H9 (cell line): ENCODE measurements at regions not wholly inside any gene's neighbourhood (a gene's known extent, or its start where the extent isn't known, plus 50 kb on each side); places are given as distances from the start of the nearest gene placed in this dataset.

Experiments used
- DNase-seq: peaks from one replicate; pipeline ENCODE4 v3.0.0-alpha.2; 2017
- H2AFZ ChIP-seq: one replicate; pipeline ENCODE4 v1.6.1; 2013; ENCODE audit warnings: mild to moderate bottlenecking, low read length, control low read depth, moderate library complexity
- H2AK5ac ChIP-seq: 2 replicates; pipeline ENCODE4 v1.6.1; 2013; ENCODE audit warnings: low read length, control low read depth, mixed read lengths; ENCODE audit not compliant: insufficient read length
- H2BK120ac ChIP-seq: one replicate; pipeline ENCODE4 v1.6.1; 2013; ENCODE audit warnings: low read depth, mild to moderate bottlenecking, low read length, control low read depth, inconsistent platforms; ENCODE audit not compliant: poor library complexity, severe bottlenecking
- H2BK12ac ChIP-seq: 2 replicates; pipeline ENCODE4 v1.6.1; 2013; ENCODE audit warnings: low read length, control low read depth, mixed read lengths, low read depth; ENCODE audit not compliant: insufficient read length
- H2BK15ac ChIP-seq: 2 replicates; pipeline ENCODE4 v1.6.1; 2013; ENCODE audit warnings: low read depth, low read length, control low read depth
- H2BK20ac ChIP-seq: one replicate; pipeline ENCODE4 v1.6.1; 2013; ENCODE audit warnings: low read depth, mild to moderate bottlenecking, low read length, control low read depth, inconsistent platforms; ENCODE audit not compliant: poor library complexity, severe bottlenecking
- H2BK5ac ChIP-seq: 2 replicates; pipeline ENCODE4 v1.6.1; 2013; ENCODE audit warnings: low read length, control low read depth, mixed read lengths; ENCODE audit not compliant: insufficient read length
- H3K14ac ChIP-seq: 2 replicates; pipeline ENCODE4 v1.6.1; 2013; ENCODE audit warnings: low read length, control low read depth; ENCODE audit not compliant: insufficient read depth
- H3K18ac ChIP-seq: 2 replicates; pipeline ENCODE4 v1.6.1; 2013; ENCODE audit warnings: low read depth, mild to moderate bottlenecking, mixed read lengths, low read length, control low read depth; ENCODE audit not compliant: insufficient read length
- H3K23ac ChIP-seq: 2 replicates; pipeline ENCODE4 v1.6.1; 2013; ENCODE audit warnings: low read length, control low read depth, mixed read lengths, low read depth; ENCODE audit not compliant: insufficient read length
- H3K23me2 ChIP-seq: 2 replicates; pipeline ENCODE4 v1.6.1; 2013; ENCODE audit warnings: low read depth, mild to moderate bottlenecking, mixed read lengths, low read length, control low read depth; ENCODE audit not compliant: insufficient read length, poor library complexity, severe bottlenecking
- H3K27ac ChIP-seq: 2 replicates; pipeline ENCODE4 v1.5.1; 2013; ENCODE audit warnings: low read length, control low read depth, mixed read lengths, low read depth; ENCODE audit not compliant: insufficient read length
- H3K27me3 ChIP-seq: 2 replicates; pipeline ENCODE4 v1.6.1; 2013; ENCODE audit warnings: low read length, control low read depth, inconsistent platforms; ENCODE audit not compliant: insufficient read depth
- H3K4ac ChIP-seq: 2 replicates; pipeline ENCODE4 v1.6.1; 2013; ENCODE audit warnings: low read depth, mild to moderate bottlenecking, control low read depth, inconsistent platforms, low read length, moderate library complexity
- H3K4me1 ChIP-seq: 2 replicates; pipeline ENCODE4 v1.6.1; 2013; ENCODE audit warnings: low read length, control low read depth, inconsistent platforms; ENCODE audit not compliant: insufficient read depth
- H3K4me2 ChIP-seq: 2 replicates; pipeline ENCODE4 v1.6.1; 2013; ENCODE audit warnings: low read length, control low read depth, mixed read lengths; ENCODE audit not compliant: insufficient read length, insufficient read depth
- H3K56ac ChIP-seq: 2 replicates; pipeline ENCODE4 v1.6.1; 2013; ENCODE audit warnings: low read depth, mild to moderate bottlenecking, mixed read lengths, low read length, control low read depth; ENCODE audit not compliant: insufficient read length
- H3K79me1 ChIP-seq: 2 replicates; pipeline ENCODE4 v1.6.1; 2013; ENCODE audit warnings: low read depth, mild to moderate bottlenecking, moderate library complexity, low read length, control low read depth, inconsistent platforms; ENCODE audit not compliant: insufficient read depth, poor library complexity, severe bottlenecking
- H3K79me2 ChIP-seq: 2 replicates; pipeline ENCODE4 v1.6.1; 2013; ENCODE audit warnings: low read length, control low read depth, inconsistent platforms; ENCODE audit not compliant: insufficient read depth
- H3K9ac ChIP-seq: 2 replicates; pipeline ENCODE4 v1.6.1; 2013; ENCODE audit warnings: low read length, control low read depth, mixed read lengths; ENCODE audit not compliant: insufficient read length; ENCODE audit errors: extremely low read depth
- H3K9me3 ChIP-seq: one replicate; pipeline ENCODE4 v1.6.1; 2013; ENCODE audit warnings: low read depth, low read length, inconsistent platforms; ENCODE audit not compliant: control insufficient read depth
- H3T11ph ChIP-seq: one replicate; pipeline ENCODE4 v1.6.1; 2013; ENCODE audit warnings: mild to moderate bottlenecking, low read length, control low read depth, inconsistent platforms
- H4K20me1 ChIP-seq: one replicate; pipeline ENCODE4 v1.6.1; 2013; ENCODE audit not compliant: control insufficient read depth, insufficient read length, insufficient read depth
- H4K5ac ChIP-seq: 2 replicates; pipeline ENCODE4 v1.6.1; 2013; ENCODE audit warnings: low read depth, mild to moderate bottlenecking, mixed read lengths, low read length, control low read depth; ENCODE audit not compliant: insufficient read length
- H4K8ac ChIP-seq: replicated peaks from 2 replicates; pipeline ENCODE4 v1.6.1; 2013; ENCODE audit warnings: low read length, control low read depth, mixed read lengths, low read depth; ENCODE audit not compliant: insufficient read length
- H4K91ac ChIP-seq: 2 replicates; pipeline ENCODE4 v1.6.1; 2013; ENCODE audit warnings: low read depth, mild to moderate bottlenecking, moderate library complexity, mixed read lengths, low read length, control low read depth; ENCODE audit not compliant: insufficient read length
- H3K27ac Mint-ChIP-seq, 3 experiments: 2 replicates in 2 of 3; 3 replicates in 1 of 3; pipeline ENCODE4 v1.8.0; 2020 to 2021; ENCODE audit warnings: mixed read lengths in 3 of 3, mild to moderate bottlenecking in 1 of 3, moderate library complexity in 1 of 3
- H3K27me3 Mint-ChIP-seq: 2 replicates; pipeline ENCODE4 v1.8.0; 2021; ENCODE audit warnings: low read depth, mild to moderate bottlenecking, moderate library complexity, mixed read lengths
- H3K36me3 Mint-ChIP-seq, 3 experiments: 2 replicates in 2 of 3; 3 replicates in 1 of 3; pipeline ENCODE4 v1.8.0; 2020 to 2021; ENCODE audit warnings: low read depth in 3 of 3, mixed read lengths in 3 of 3; ENCODE audit not compliant: insufficient read depth in 1 of 3
- H3K4me1 Mint-ChIP-seq, 2 experiments: 2 replicates each; pipeline ENCODE4 v1.8.0; 2020; ENCODE audit warnings: mixed read lengths in 2 of 2
- H3K4me3 Mint-ChIP-seq, 2 experiments: 2 replicates in 1 of 2; 3 replicates in 1 of 2; pipeline ENCODE4 v1.8.0; 2020 to 2021; ENCODE audit warnings: mild to moderate bottlenecking in 2 of 2, mixed read lengths in 2 of 2, moderate library complexity in 1 of 2
- H3K9me3 Mint-ChIP-seq, 2 experiments: 2 replicates in 1 of 2; 3 replicates in 1 of 2; pipeline ENCODE4 v1.8.0; 2020; ENCODE audit warnings: mild to moderate bottlenecking in 2 of 2, mixed read lengths in 2 of 2, moderate library complexity in 1 of 2
- CTCF ChIP-seq: fragments of 200-600 bp; sonication (generic); conservative IDR thresholded peaks from 3 replicates; pipeline ENCODE4 v1.8.0; 2021; ENCODE audit warnings: antibody characterized with exemption, mild to moderate bottlenecking
- WGBS: extraction: QIAGEN DNeasy Blood & Tissue Kit; methylation state at CpG from one replicate; pipeline ENCODE4 v1.1.7; 2013; ENCODE audit warnings: missing lambda C conversion rate, low lambda C conversion rate, mixed read lengths; ENCODE audit not compliant: insufficient read length; ENCODE audit errors: extremely low coverage; 5-methylcytosine and 5-hydroxymethylcytosine counted together

GRCh38 chr20:40920291-40920690, 108.3 kb upstream of the TOP1 start:
- Histone ChIP-seq H2BK5ac (no peak overlapping the region), H3K27ac (no peak overlapping the region), H2BK12ac (no peak overlapping the region), H3K4ac (no peak overlapping the region), H2BK120ac (no peak overlapping the region), H3K4me2 (no peak overlapping the region), H3K23ac (no peak overlapping the region), H2BK20ac (no peak overlapping the region), H4K20me1 (peaks cover 3% of the 10 kb centered on the region), H4K5ac (no peak overlapping the region), H3K27me3 (no peaks in the 10 kb centered on the region), H3K18ac (no peak overlapping the region), H4K8ac (no peak overlapping the region), H3K14ac (no peak overlapping the region), H3K79me2 (no peaks in the 10 kb centered on the region), H4K91ac (no peak overlapping the region), H2AK5ac (no peak overlapping the region), H3K56ac (no peak overlapping the region), H3T11ph (no peak overlapping the region), H3K23me2 (no peaks in the 10 kb centered on the region), H3K79me1 (no peaks in the 10 kb centered on the region), H2BK15ac (no peak overlapping the region), H3K4me1 (no peaks in the 10 kb centered on the region), H2AFZ (no peak overlapping the region), H3K9me3 (no peaks in the 10 kb centered on the region), H3K9ac (no peak overlapping the region)
- no peak for DNase-seq
- H3K9me3 Mint-ChIP-seq: peaks cover 0 to 2% of the 10 kb centered on the region in 2 experiments; a peak in 2 of 5 replicates
- H3K4me3 Mint-ChIP-seq: no peak overlapping the region
- no peak for TF ChIP-seq CTCF
- H3K4me1 Mint-ChIP-seq: no peaks in the 10 kb centered on the region
- no peaks in the 10 kb centered on the region for H3K36me3 Mint-ChIP-seq
- no peaks in the 10 kb centered on the region; the same call in none of the 2 replicates for H3K27me3 Mint-ChIP-seq
- no peak overlapping the region for H3K27ac Mint-ChIP-seq
- no CpG with 5 or more reads among the region's 2 CpGs for WGBS
